ENCODE measurements at regions not wholly inside any gene's neighbourhood (a gene's known extent, or its start where the extent isn't known, plus 50 kb on each side); places are given as distances from the start of the nearest gene placed in this dataset.

DNA sequence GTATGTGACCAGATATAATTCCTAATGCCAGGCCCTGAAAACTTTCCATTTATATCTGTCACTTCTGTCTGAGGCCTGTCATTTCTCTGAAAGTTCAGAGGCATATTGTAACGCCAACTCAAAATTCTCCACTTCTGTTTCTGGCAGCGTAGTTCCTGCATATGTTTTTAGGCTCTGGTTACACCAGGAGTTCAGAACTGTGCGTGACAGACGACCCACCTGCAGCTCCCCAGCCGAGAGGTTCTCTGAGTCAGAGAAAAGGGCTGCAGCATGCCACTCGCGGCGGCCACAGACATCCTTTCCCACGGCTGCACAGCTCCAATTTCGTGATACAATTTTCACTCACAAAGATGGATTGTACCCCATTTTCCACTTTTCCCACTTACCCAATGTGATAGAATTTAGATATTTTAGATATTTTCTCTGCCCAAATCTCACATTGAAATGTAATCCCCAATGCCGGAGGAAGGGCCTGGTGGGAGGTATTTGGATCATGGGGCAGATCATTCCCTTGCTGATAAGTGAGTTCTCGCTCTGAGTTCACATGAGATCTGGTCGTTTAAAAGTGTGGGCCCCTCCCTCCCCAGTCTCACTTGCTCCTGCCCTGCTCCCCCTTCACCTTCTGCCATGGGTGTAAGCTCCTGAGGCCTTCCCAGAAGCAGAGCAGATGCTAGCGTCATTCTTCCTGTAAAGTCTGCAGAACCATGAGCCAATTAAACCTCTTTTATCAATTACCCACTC lies 308.1 kb downstream of the LIG4 start:
- no TSS peak for BruUV-seq (replicated peaks)
- Histone ChIP-seq H3K4me1 (ENCODE audit: insufficient read depth, low read length, poor library complexity, severe bottlenecking) (no peaks in the 10 kb centered on the region), H3K27ac (ENCODE audit: low read depth, low read length, poor library complexity, severe bottlenecking) (no peak overlapping the region), H3K4me3 (ENCODE audit: low read depth, low read length, poor library complexity, severe bottlenecking) (no peak overlapping the region), H3K27me3 (replicated peaks; ENCODE audit: insufficient read depth, low read depth, low read length, poor library complexity) (no peaks in the 10 kb centered on the region), H3K9me3 (ENCODE audit: low read depth, low read length, poor library complexity, severe bottlenecking) (no peaks in the 10 kb centered on the region), H3K36me3 (ENCODE audit: insufficient read depth, low read length, poor library complexity, severe bottlenecking) (no peaks in the 10 kb centered on the region)
- ChIA-PET CTCF (no interaction called here), POLR2A (ENCODE audit: low non-redundant PET) (no interaction called here)
- DNase-seq (ENCODE audit: low spot score), result no peak
- intact Hi-C loops (cut with micrococcal nuclease; ENCODE audit: unreplicated experiment), result no loop called here
- TF ChIP-seq EZH2 (IDR thresholded peaks at IDR 0.05; ENCODE audit: borderline replicate concordance, low read depth, low read length, poor library complexity, severe bottlenecking), result no peak
- TF ChIP-seq, protein P1, sequence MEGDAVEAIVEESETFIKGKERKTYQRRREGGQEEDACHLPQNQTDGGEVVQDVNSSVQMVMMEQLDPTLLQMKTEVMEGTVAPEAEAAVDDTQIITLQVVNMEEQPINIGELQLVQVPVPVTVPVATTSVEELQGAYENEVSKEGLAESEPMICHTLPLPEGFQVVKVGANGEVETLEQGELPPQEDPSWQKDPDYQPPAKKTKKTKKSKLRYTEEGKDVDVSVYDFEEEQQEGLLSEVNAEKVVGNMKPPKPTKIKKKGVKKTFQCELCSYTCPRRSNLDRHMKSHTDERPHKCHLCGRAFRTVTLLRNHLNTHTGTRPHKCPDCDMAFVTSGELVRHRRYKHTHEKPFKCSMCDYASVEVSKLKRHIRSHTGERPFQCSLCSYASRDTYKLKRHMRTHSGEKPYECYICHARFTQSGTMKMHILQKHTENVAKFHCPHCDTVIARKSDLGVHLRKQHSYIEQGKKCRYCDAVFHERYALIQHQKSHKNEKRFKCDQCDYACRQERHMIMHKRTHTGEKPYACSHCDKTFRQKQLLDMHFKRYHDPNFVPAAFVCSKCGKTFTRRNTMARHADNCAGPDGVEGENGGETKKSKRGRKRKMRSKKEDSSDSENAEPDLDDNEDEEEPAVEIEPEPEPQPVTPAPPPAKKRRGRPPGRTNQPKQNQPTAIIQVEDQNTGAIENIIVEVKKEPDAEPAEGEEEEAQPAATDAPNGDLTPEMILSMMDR (conservative IDR thresholded peaks at IDR 0.05; ENCODE audit: low read depth, low read length), result no peak

DNA sequence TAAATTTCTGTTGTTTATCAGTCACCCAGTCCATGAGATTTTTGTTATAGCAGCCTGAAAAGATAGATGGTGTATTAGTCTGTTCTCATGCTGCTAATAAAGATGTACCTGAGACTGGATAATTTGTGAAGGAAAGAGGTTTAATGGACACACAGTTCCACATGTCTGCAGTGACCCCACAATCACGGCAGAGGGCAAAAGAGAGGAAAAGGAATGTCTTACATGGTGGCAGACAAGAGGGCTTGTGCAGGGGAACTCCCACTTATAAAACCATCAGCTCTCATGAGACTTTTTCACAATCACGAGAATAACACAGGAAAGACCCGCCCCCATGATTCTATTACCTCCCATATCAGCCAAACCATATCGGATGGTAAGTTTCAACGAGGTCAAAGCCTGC lies 309.2 kb downstream of the LIG4 start:
- no peak overlapping the region for H3K27ac ChIP-seq (ENCODE audit: low read depth, low read length, poor library complexity, severe bottlenecking)
- H3K4me1 ChIP-seq (ENCODE audit: insufficient read depth, low read length, poor library complexity, severe bottlenecking), result no peaks in the 10 kb centered on the region
- ChIA-PET CTCF (no interaction called here), POLR2A (ENCODE audit: low non-redundant PET) (no interaction called here)
- no peak overlapping the region for H3K4me3 ChIP-seq (ENCODE audit: low read depth, low read length, poor library complexity, severe bottlenecking)
- peak; percentile 12 for DNase-seq (ENCODE audit: low spot score)
- TF ChIP-seq EZH2 (IDR thresholded peaks at IDR 0.05; ENCODE audit: borderline replicate concordance, low read depth, low read length, poor library complexity, severe bottlenecking), result no peak
- TF ChIP-seq, protein P1 (conservative IDR thresholded peaks at IDR 0.05; ENCODE audit: low read depth, low read length), result no peak
- no TSS peak for BruUV-seq (replicated peaks)
- H3K36me3 ChIP-seq (ENCODE audit: insufficient read depth, low read length, poor library complexity, severe bottlenecking), result no peaks in the 10 kb centered on the region
- no peaks in the 10 kb centered on the region for H3K27me3 ChIP-seq (replicated peaks; ENCODE audit: insufficient read depth, low read depth, low read length, poor library complexity)
- H3K9me3 ChIP-seq (ENCODE audit: low read depth, low read length, poor library complexity, severe bottlenecking), result no peaks in the 10 kb centered on the region
- intact Hi-C loops (cut with micrococcal nuclease; ENCODE audit: unreplicated experiment), result no loop called here

DNA sequence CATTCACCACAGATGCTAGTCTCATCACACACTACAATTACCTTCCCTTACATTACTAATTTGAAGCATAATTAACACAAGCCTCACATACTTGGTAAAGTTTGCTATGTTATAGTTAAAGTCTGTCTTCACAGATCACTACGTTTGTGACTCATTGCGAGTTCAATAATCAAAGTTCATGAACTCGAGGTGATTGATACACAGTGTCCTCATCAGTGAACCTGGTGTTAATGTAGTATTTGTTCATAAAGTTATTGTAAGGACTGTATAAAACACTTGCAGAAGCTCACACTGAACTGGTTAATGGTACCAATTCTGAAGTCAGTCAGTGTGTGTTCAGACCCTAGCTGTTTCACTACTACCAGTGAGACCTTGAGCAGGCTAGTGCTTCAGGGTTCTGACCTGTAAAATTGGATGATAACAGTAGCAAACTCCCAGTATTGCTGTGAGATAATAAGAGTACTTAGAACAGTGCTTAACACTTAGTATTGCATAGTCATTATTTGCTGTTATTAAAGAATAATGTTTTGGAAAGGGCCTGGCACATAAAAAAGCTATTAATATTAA lies 313.3 kb downstream of the LIG4 start:
- BruUV-seq (replicated peaks), result no TSS peak
- CTCF ChIA-PET, result no interaction called here
- H3K4me3 ChIP-seq (ENCODE audit: low read depth, low read length, poor library complexity, severe bottlenecking), result no peak overlapping the region
- no peaks in the 10 kb centered on the region for H3K27me3 ChIP-seq (replicated peaks; ENCODE audit: insufficient read depth, low read depth, low read length, poor library complexity)
- TF ChIP-seq, protein P1 (conservative IDR thresholded peaks at IDR 0.05; ENCODE audit: low read depth, low read length), result no peak
- TF ChIP-seq EZH2 (IDR thresholded peaks at IDR 0.05; ENCODE audit: borderline replicate concordance, low read depth, low read length, poor library complexity, severe bottlenecking), result no peak
- H3K4me1 ChIP-seq (ENCODE audit: insufficient read depth, low read length, poor library complexity, severe bottlenecking), result no peaks in the 10 kb centered on the region
- POLR2A ChIA-PET (ENCODE audit: low non-redundant PET), result no interaction called here
- no peaks in the 10 kb centered on the region for H3K9me3 ChIP-seq (ENCODE audit: low read depth, low read length, poor library complexity, severe bottlenecking)
- intact Hi-C loops (cut with micrococcal nuclease; ENCODE audit: unreplicated experiment), result no loop called here
- H3K27ac ChIP-seq (ENCODE audit: low read depth, low read length, poor library complexity, severe bottlenecking), result no peak overlapping the region
- H3K36me3 ChIP-seq (ENCODE audit: insufficient read depth, low read length, poor library complexity, severe bottlenecking), result no peaks in the 10 kb centered on the region
- DNase-seq (ENCODE audit: low spot score), result no peak

All from A673 (cell line).